Astrocyte of the spinal cord (primary cell): ENCODE measurements at regions not wholly inside any gene's neighbourhood (a gene's known extent, or its start where the extent isn't known, plus 50 kb on each side); places are given as distances from the start of the nearest gene placed in this dataset.
"Not testable (repeated sequence)": the region's sequence is repeated elsewhere in the genome, so short reads cannot be mapped to it uniquely, and the experiment has no call there.

ENCODE experiments used
- DNase-seq: peaks from one replicate; pipeline ENCODE4 v3.0.0; 2011; ENCODE audit warnings: low read depth, low spot score
- H3K4me3 ChIP-seq: 2 replicates; pipeline ENCODE4 v1.5.1; 2011; ENCODE audit warnings: low read depth, mild to moderate bottlenecking, low read length, moderate library complexity
- CTCF ChIP-seq: IDR thresholded peaks from 2 replicates; pipeline ENCODE4 v1.5.1; 2012; ENCODE audit warnings: low read depth, mild to moderate bottlenecking, low read length, inconsistent platforms
- in situ Hi-C: cut with HindIII; loops from 2 replicates; pipeline ENCODE4 v1.10.0; 2017; ENCODE audit warnings: low sequenced_read_pairs

- no peak for TF ChIP-seq CTCF
- DNase-seq: no peak
- no peak overlapping the region for H3K4me3 ChIP-seq
- in situ Hi-C loops: no loop called here
Measured at GRCh38 chr9:135179976-135180375, 92.5 kb downstream of the OLFM1 start.

GRCh38 chr9:135180586-135180985 lies 93.1 kb downstream of the OLFM1 start:
- in situ Hi-C loops: no loop called here
- no peak for TF ChIP-seq CTCF
- no peak overlapping the region for H3K4me3 ChIP-seq
- DNase-seq: no peak

GRCh38 chr9:135181336-135181735 lies 93.9 kb downstream of the OLFM1 start:
- H3K4me3 ChIP-seq: no peak overlapping the region
- in situ Hi-C loops: no loop called here
- DNase-seq: no peak
- TF ChIP-seq CTCF: no peak

- H3K4me3 ChIP-seq, in situ Hi-C loops, DNase-seq: not testable (repeated sequence)
Measured at GRCh38 chr9:135181841-135182240, 94.4 kb downstream of the OLFM1 start.

GRCh38 chr9:135183069-135183468 lies 95.6 kb downstream of the OLFM1 start:
- H3K4me3 ChIP-seq: no peak overlapping the region
- TF ChIP-seq CTCF: no peak
- in situ Hi-C loops: no loop called here
- DNase-seq: no peak

- in situ Hi-C loops: no loop called here
- no peak for DNase-seq
- no peak for TF ChIP-seq CTCF
- H3K4me3 ChIP-seq: no peak overlapping the region
Measured at GRCh38 chr9:135183528-135184180, 96.2 kb downstream of the OLFM1 start.

- in situ Hi-C loops: no loop called here
- no peak for TF ChIP-seq CTCF
- no peak for DNase-seq
- no peak overlapping the region for H3K4me3 ChIP-seq
Measured at GRCh38 chr9:135184181-135185053, 96.9 kb downstream of the OLFM1 start.
